Loucy (cell line): ENCODE measurements at regions not wholly inside any gene's neighbourhood (a gene's known extent, or its start where the extent isn't known, plus 50 kb on each side); places are given as distances from the start of the nearest gene placed in this dataset.

Experiments
- EZH2phosphoT487 ChIP-seq: fragments of 200-600 bp; IDR thresholded peaks from 2 replicates; pipeline ENCODE4 v1.6.1; 2018; ENCODE audit warnings: antibody characterized with exemption, mild to moderate bottlenecking, moderate library complexity, borderline replicate concordance
- TF ChIP-seq, protein P1 (sequence below): fragments of 200-600 bp; sonication (generic); conservative IDR thresholded peaks from 2 replicates; pipeline ENCODE4 v1.5.1; 2014; ENCODE audit warnings: mild to moderate bottlenecking, antibody characterized with exemption, low read length

DNA sequence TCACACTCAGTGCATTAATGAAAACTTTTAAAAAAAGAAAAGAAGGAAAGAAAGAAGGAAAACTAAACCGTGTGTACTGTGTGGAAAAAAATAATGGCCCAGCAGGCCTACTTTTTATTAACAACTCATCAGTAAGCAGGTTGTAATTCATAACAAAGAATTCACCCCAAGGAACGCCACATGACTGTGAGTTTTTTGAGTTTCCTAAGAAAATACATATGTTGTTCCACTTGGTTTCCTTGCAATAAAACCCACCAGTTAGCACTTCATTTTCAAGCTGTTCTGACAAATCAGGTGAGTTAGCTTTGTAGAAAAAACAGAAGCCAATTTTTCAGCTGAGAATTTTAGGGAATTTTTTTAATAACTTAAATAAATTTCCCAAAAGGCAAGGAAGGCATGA, 259.3 kb upstream of the TBX18 start:
- TF ChIP-seq, protein P1, sequence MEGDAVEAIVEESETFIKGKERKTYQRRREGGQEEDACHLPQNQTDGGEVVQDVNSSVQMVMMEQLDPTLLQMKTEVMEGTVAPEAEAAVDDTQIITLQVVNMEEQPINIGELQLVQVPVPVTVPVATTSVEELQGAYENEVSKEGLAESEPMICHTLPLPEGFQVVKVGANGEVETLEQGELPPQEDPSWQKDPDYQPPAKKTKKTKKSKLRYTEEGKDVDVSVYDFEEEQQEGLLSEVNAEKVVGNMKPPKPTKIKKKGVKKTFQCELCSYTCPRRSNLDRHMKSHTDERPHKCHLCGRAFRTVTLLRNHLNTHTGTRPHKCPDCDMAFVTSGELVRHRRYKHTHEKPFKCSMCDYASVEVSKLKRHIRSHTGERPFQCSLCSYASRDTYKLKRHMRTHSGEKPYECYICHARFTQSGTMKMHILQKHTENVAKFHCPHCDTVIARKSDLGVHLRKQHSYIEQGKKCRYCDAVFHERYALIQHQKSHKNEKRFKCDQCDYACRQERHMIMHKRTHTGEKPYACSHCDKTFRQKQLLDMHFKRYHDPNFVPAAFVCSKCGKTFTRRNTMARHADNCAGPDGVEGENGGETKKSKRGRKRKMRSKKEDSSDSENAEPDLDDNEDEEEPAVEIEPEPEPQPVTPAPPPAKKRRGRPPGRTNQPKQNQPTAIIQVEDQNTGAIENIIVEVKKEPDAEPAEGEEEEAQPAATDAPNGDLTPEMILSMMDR: no peak
- TF ChIP-seq EZH2phosphoT487: no peak
